Peyer's patch (tissue), 4 donors: ENCODE measurements at regions not wholly inside any gene's neighbourhood (a gene's known extent, or its start where the extent isn't known, plus 50 kb on each side); places are given as distances from the start of the nearest gene placed in this dataset.

Experiments used
- CTCF ChIP-seq, 6 experiments: fragments of 450-650 bp in 4 of 6; fragments of 200-600 bp in 2 of 6; sonication (generic) in 1 of 6; IDR thresholded peaks; one replicate each; pipeline ENCODE4 v1.5.1; 2017 to 2019; ENCODE audit warnings: antibody characterized with exemption in 6 of 6, mild to moderate bottlenecking in 3 of 6, moderate library complexity in 1 of 6
- POLR2A ChIP-seq, 2 donors: fragments of 450-650 bp; IDR thresholded peaks; one replicate each; pipeline ENCODE4 v1.5.1; 2017; ENCODE audit warnings: antibody characterized with exemption in 2 of 2, mild to moderate bottlenecking in 2 of 2, moderate library complexity in 2 of 2

GRCh38 chr7:80393786-80394185 lies 118.1 kb downstream of the GNAT3 start:
- TF ChIP-seq CTCF (IDR thresholded peaks at IDR 0.05), result no peak
- TF ChIP-seq POLR2A (IDR thresholded peaks at IDR 0.05), result no peak
